AG09319 (cell line): ENCODE measurements at regions not wholly inside any gene's neighbourhood (a gene's known extent, or its start where the extent isn't known, plus 50 kb on each side); places are given as distances from the start of the nearest gene placed in this dataset.
A peak's percentile ranks its signal among the peaks of the same experiment; 100 is the strongest.

Experiments used
- DNase-seq: peaks from one replicate; pipeline ENCODE4 v3.0.0-alpha.2; 2010; ENCODE audit warnings: low read depth; ENCODE audit errors: extremely low read depth
- CTCF ChIP-seq: IDR thresholded peaks from 2 replicates; pipeline ENCODE4 v1.5.1; 2011; ENCODE audit warnings: low read depth, mild to moderate bottlenecking, inconsistent platforms, low read length, moderate library complexity

- no peak for TF ChIP-seq CTCF
- DNase-seq, result no peak
Observed at GRCh38 chr12:115160271-115161128, 476.5 kb upstream of the TBX3 start.

GRCh38 chr12:115158816-115159215, 474.8 kb upstream of the TBX3 start:
- no peak for TF ChIP-seq CTCF
- no peak for DNase-seq

GRCh38 chr12:115155665-115156645, 472.0 kb upstream of the TBX3 start:
- no peak for TF ChIP-seq CTCF
- DNase-seq, result peak; percentile 43

- peak; percentile 67 for DNase-seq
- TF ChIP-seq CTCF, result no peak
Observed at GRCh38 chr12:115149685-115150378, 465.9 kb upstream of the TBX3 start.

GRCh38 chr12:115149279-115149678, 465.3 kb upstream of the TBX3 start:
- TF ChIP-seq CTCF, result no peak
- DNase-seq, result no peak

- DNase-seq, result no peak
- no peak for TF ChIP-seq CTCF
Observed at GRCh38 chr12:115147916-115148315, 463.9 kb upstream of the TBX3 start.
